H9 (cell line): ENCODE measurements at regions not wholly inside any gene's neighbourhood (a gene's known extent, or its start where the extent isn't known, plus 50 kb on each side); places are given as distances from the start of the nearest gene placed in this dataset.

ENCODE experiments used
- DNase-seq: peaks from one replicate; pipeline ENCODE4 v3.0.0-alpha.2; 2017
- H2AFZ ChIP-seq: one replicate; pipeline ENCODE4 v1.6.1; 2013; ENCODE audit warnings: mild to moderate bottlenecking, low read length, control low read depth, moderate library complexity
- H2AK5ac ChIP-seq: 2 replicates; pipeline ENCODE4 v1.6.1; 2013; ENCODE audit warnings: low read length, control low read depth, mixed read lengths; ENCODE audit not compliant: insufficient read length
- H2BK120ac ChIP-seq: one replicate; pipeline ENCODE4 v1.6.1; 2013; ENCODE audit warnings: low read depth, mild to moderate bottlenecking, low read length, control low read depth, inconsistent platforms; ENCODE audit not compliant: poor library complexity, severe bottlenecking
- H2BK12ac ChIP-seq: 2 replicates; pipeline ENCODE4 v1.6.1; 2013; ENCODE audit warnings: low read length, control low read depth, mixed read lengths, low read depth; ENCODE audit not compliant: insufficient read length
- H2BK15ac ChIP-seq: 2 replicates; pipeline ENCODE4 v1.6.1; 2013; ENCODE audit warnings: low read depth, low read length, control low read depth
- H2BK20ac ChIP-seq: one replicate; pipeline ENCODE4 v1.6.1; 2013; ENCODE audit warnings: low read depth, mild to moderate bottlenecking, low read length, control low read depth, inconsistent platforms; ENCODE audit not compliant: poor library complexity, severe bottlenecking
- H2BK5ac ChIP-seq: 2 replicates; pipeline ENCODE4 v1.6.1; 2013; ENCODE audit warnings: low read length, control low read depth, mixed read lengths; ENCODE audit not compliant: insufficient read length
- H3K14ac ChIP-seq: 2 replicates; pipeline ENCODE4 v1.6.1; 2013; ENCODE audit warnings: low read length, control low read depth; ENCODE audit not compliant: insufficient read depth
- H3K18ac ChIP-seq: 2 replicates; pipeline ENCODE4 v1.6.1; 2013; ENCODE audit warnings: low read depth, mild to moderate bottlenecking, mixed read lengths, low read length, control low read depth; ENCODE audit not compliant: insufficient read length
- H3K23ac ChIP-seq: 2 replicates; pipeline ENCODE4 v1.6.1; 2013; ENCODE audit warnings: low read length, control low read depth, mixed read lengths, low read depth; ENCODE audit not compliant: insufficient read length
- H3K23me2 ChIP-seq: 2 replicates; pipeline ENCODE4 v1.6.1; 2013; ENCODE audit warnings: low read depth, mild to moderate bottlenecking, mixed read lengths, low read length, control low read depth; ENCODE audit not compliant: insufficient read length, poor library complexity, severe bottlenecking
- H3K27ac ChIP-seq: 2 replicates; pipeline ENCODE4 v1.5.1; 2013; ENCODE audit warnings: low read length, control low read depth, mixed read lengths, low read depth; ENCODE audit not compliant: insufficient read length
- H3K27me3 ChIP-seq: 2 replicates; pipeline ENCODE4 v1.6.1; 2013; ENCODE audit warnings: low read length, control low read depth, inconsistent platforms; ENCODE audit not compliant: insufficient read depth
- H3K4ac ChIP-seq: 2 replicates; pipeline ENCODE4 v1.6.1; 2013; ENCODE audit warnings: low read depth, mild to moderate bottlenecking, control low read depth, inconsistent platforms, low read length, moderate library complexity
- H3K4me1 ChIP-seq: 2 replicates; pipeline ENCODE4 v1.6.1; 2013; ENCODE audit warnings: low read length, control low read depth, inconsistent platforms; ENCODE audit not compliant: insufficient read depth
- H3K4me2 ChIP-seq: 2 replicates; pipeline ENCODE4 v1.6.1; 2013; ENCODE audit warnings: low read length, control low read depth, mixed read lengths; ENCODE audit not compliant: insufficient read length, insufficient read depth
- H3K56ac ChIP-seq: 2 replicates; pipeline ENCODE4 v1.6.1; 2013; ENCODE audit warnings: low read depth, mild to moderate bottlenecking, mixed read lengths, low read length, control low read depth; ENCODE audit not compliant: insufficient read length
- H3K79me1 ChIP-seq: 2 replicates; pipeline ENCODE4 v1.6.1; 2013; ENCODE audit warnings: low read depth, mild to moderate bottlenecking, moderate library complexity, low read length, control low read depth, inconsistent platforms; ENCODE audit not compliant: insufficient read depth, poor library complexity, severe bottlenecking
- H3K79me2 ChIP-seq: 2 replicates; pipeline ENCODE4 v1.6.1; 2013; ENCODE audit warnings: low read length, control low read depth, inconsistent platforms; ENCODE audit not compliant: insufficient read depth
- H3K9ac ChIP-seq: 2 replicates; pipeline ENCODE4 v1.6.1; 2013; ENCODE audit warnings: low read length, control low read depth, mixed read lengths; ENCODE audit not compliant: insufficient read length; ENCODE audit errors: extremely low read depth
- H3K9me3 ChIP-seq: one replicate; pipeline ENCODE4 v1.6.1; 2013; ENCODE audit warnings: low read depth, low read length, inconsistent platforms; ENCODE audit not compliant: control insufficient read depth
- H3T11ph ChIP-seq: one replicate; pipeline ENCODE4 v1.6.1; 2013; ENCODE audit warnings: mild to moderate bottlenecking, low read length, control low read depth, inconsistent platforms
- H4K20me1 ChIP-seq: one replicate; pipeline ENCODE4 v1.6.1; 2013; ENCODE audit not compliant: control insufficient read depth, insufficient read length, insufficient read depth
- H4K5ac ChIP-seq: 2 replicates; pipeline ENCODE4 v1.6.1; 2013; ENCODE audit warnings: low read depth, mild to moderate bottlenecking, mixed read lengths, low read length, control low read depth; ENCODE audit not compliant: insufficient read length
- H4K8ac ChIP-seq: replicated peaks from 2 replicates; pipeline ENCODE4 v1.6.1; 2013; ENCODE audit warnings: low read length, control low read depth, mixed read lengths, low read depth; ENCODE audit not compliant: insufficient read length
- H4K91ac ChIP-seq: 2 replicates; pipeline ENCODE4 v1.6.1; 2013; ENCODE audit warnings: low read depth, mild to moderate bottlenecking, moderate library complexity, mixed read lengths, low read length, control low read depth; ENCODE audit not compliant: insufficient read length
- H3K27ac Mint-ChIP-seq, 3 experiments: 2 replicates in 2 of 3; 3 replicates in 1 of 3; pipeline ENCODE4 v1.8.0; 2020 to 2021; ENCODE audit warnings: mixed read lengths in 3 of 3, mild to moderate bottlenecking in 1 of 3, moderate library complexity in 1 of 3
- H3K27me3 Mint-ChIP-seq: 2 replicates; pipeline ENCODE4 v1.8.0; 2021; ENCODE audit warnings: low read depth, mild to moderate bottlenecking, moderate library complexity, mixed read lengths
- H3K36me3 Mint-ChIP-seq, 3 experiments: 2 replicates in 2 of 3; 3 replicates in 1 of 3; pipeline ENCODE4 v1.8.0; 2020 to 2021; ENCODE audit warnings: low read depth in 3 of 3, mixed read lengths in 3 of 3; ENCODE audit not compliant: insufficient read depth in 1 of 3
- H3K4me1 Mint-ChIP-seq, 2 experiments: 2 replicates each; pipeline ENCODE4 v1.8.0; 2020; ENCODE audit warnings: mixed read lengths in 2 of 2
- H3K4me3 Mint-ChIP-seq, 2 experiments: 2 replicates in 1 of 2; 3 replicates in 1 of 2; pipeline ENCODE4 v1.8.0; 2020 to 2021; ENCODE audit warnings: mild to moderate bottlenecking in 2 of 2, mixed read lengths in 2 of 2, moderate library complexity in 1 of 2
- H3K9me3 Mint-ChIP-seq, 2 experiments: 2 replicates in 1 of 2; 3 replicates in 1 of 2; pipeline ENCODE4 v1.8.0; 2020; ENCODE audit warnings: mild to moderate bottlenecking in 2 of 2, mixed read lengths in 2 of 2, moderate library complexity in 1 of 2
- CTCF ChIP-seq: fragments of 200-600 bp; sonication (generic); conservative IDR thresholded peaks from 3 replicates; pipeline ENCODE4 v1.8.0; 2021; ENCODE audit warnings: antibody characterized with exemption, mild to moderate bottlenecking
- WGBS: extraction: QIAGEN DNeasy Blood & Tissue Kit; methylation state at CpG from one replicate; pipeline ENCODE4 v1.1.7; 2013; ENCODE audit warnings: missing lambda C conversion rate, low lambda C conversion rate, mixed read lengths; ENCODE audit not compliant: insufficient read length; ENCODE audit errors: extremely low coverage; 5-methylcytosine and 5-hydroxymethylcytosine counted together

GRCh38 chr1:65725064-65725463 is 67.6 kb upstream of the PDE4B start:
- H2BK12ac ChIP-seq: no peak overlapping the region
- H4K91ac ChIP-seq: no peak overlapping the region
- H3K9ac ChIP-seq: no peak overlapping the region
- H3K9me3 Mint-ChIP-seq: no peaks in the 10 kb centered on the region
- no peak overlapping the region for H2BK20ac ChIP-seq
- no peak overlapping the region for H3K4me3 Mint-ChIP-seq
- no peak overlapping the region for H2BK120ac ChIP-seq
- no peak overlapping the region for H3K27ac Mint-ChIP-seq
- no peak overlapping the region for H2BK5ac ChIP-seq
- H3K27ac ChIP-seq: no peak overlapping the region
- no peak overlapping the region for H4K8ac ChIP-seq
- H3K9me3 ChIP-seq: no peaks in the 10 kb centered on the region
- H3K27me3 ChIP-seq: 0 out of 2 replicates have a peak, but pooled peaks cover 2% of the 10 kb centered on the region
- H3K23me2 ChIP-seq: no peaks in the 10 kb centered on the region
- no peak overlapping the region for H2AFZ ChIP-seq
- no peak overlapping the region for H2AK5ac ChIP-seq
- no peak overlapping the region for H3K23ac ChIP-seq
- H3T11ph ChIP-seq: no peak overlapping the region
- no peak overlapping the region for H3K4me2 ChIP-seq
- no peak overlapping the region for H3K18ac ChIP-seq
- no peak overlapping the region for H3K14ac ChIP-seq
- DNase-seq: no peak
- no peaks in the 10 kb centered on the region for H3K79me2 ChIP-seq
- H3K36me3 Mint-ChIP-seq: no peaks in the 10 kb centered on the region
- peaks cover 4% of the 10 kb centered on the region for H3K27me3 Mint-ChIP-seq
- no peak overlapping the region for H3K56ac ChIP-seq
- H2BK15ac ChIP-seq: no peak overlapping the region
- H4K5ac ChIP-seq: no peak overlapping the region
- no peaks in the 10 kb centered on the region for H3K4me1 ChIP-seq
- no CpG with 5 or more reads among the region's 3 CpGs for WGBS
- no peak for TF ChIP-seq CTCF
- no peaks in the 10 kb centered on the region for H3K4me1 Mint-ChIP-seq
- no peaks in the 10 kb centered on the region for H3K79me1 ChIP-seq
- no peaks in the 10 kb centered on the region for H4K20me1 ChIP-seq
- H3K4ac ChIP-seq: no peak overlapping the region
